Mesothelial cell of epicardium (in vitro differentiated cells): ENCODE measurements at regions not wholly inside any gene's neighbourhood (a gene's known extent, or its start where the extent isn't known, plus 50 kb on each side); places are given as distances from the start of the nearest gene placed in this dataset.

Source experiments
- DNase-seq, 2 experiments: peaks; one replicate each; pipeline ENCODE4 v3.0.0; 2021; ENCODE audit warnings: low spot score in 2 of 2; ENCODE audit not compliant: unreplicated experiment in 2 of 2
- H3K27ac Mint-ChIP-seq: 2 replicates; pipeline ENCODE4 v1.8.0; 2021; ENCODE audit warnings: mixed read lengths
- H3K27me3 Mint-ChIP-seq: 2 replicates; pipeline ENCODE4 v1.8.0; 2021; ENCODE audit warnings: low read depth, mixed read lengths
- H3K36me3 Mint-ChIP-seq: 2 replicates; pipeline ENCODE4 v1.8.0; 2021; ENCODE audit warnings: mixed read lengths
- H3K4me1 Mint-ChIP-seq: 2 replicates; pipeline ENCODE4 v1.8.0; 2021; ENCODE audit warnings: mixed read lengths
- H3K4me3 Mint-ChIP-seq: 2 replicates; pipeline ENCODE4 v1.8.0; 2021; ENCODE audit warnings: mild to moderate bottlenecking, moderate library complexity, mixed read lengths
- H3K9me3 Mint-ChIP-seq: 2 replicates; pipeline ENCODE4 v1.8.0; 2021; ENCODE audit warnings: mixed read lengths
- CTCF ChIP-seq: fragments of 200-600 bp; sonication (generic); IDR thresholded peaks from one replicate; pipeline ENCODE4 v1.5.0; 2021; ENCODE audit warnings: antibody characterized with exemption; ENCODE audit not compliant: unreplicated experiment

GRCh38 chr6:164016056-164016455, 601.5 kb downstream of the QKI start:
- no peak overlapping the region for H3K4me3 Mint-ChIP-seq
- peaks cover 8% of the 10 kb centered on the region for H3K4me1 Mint-ChIP-seq

DNA sequence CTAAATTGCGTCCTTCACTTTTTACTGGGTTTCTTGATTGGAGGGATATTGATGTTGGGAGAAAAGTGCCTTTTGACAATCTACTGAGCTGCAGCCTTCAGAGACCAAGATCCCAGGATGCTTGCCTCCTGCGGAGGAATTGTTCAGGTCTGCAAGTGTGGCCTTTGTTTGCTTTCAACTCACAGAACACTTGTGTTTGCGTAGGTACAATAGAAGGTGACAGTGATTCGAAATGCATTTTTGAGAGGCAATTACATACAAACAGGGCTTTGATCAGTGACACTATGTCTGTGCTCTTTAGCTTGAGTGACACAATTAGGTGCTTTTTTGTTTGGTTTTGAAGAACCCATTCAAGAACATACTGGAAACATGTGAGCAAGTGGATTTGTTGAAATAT, 600.6 kb downstream of the QKI start:
- no peak for DNase-seq
- Mint-ChIP-seq H3K9me3 (peaks cover 4% of the 10 kb centered on the region), H3K4me1 (peaks cover 10% of the 10 kb centered on the region), H3K27ac (no peak overlapping the region), H3K36me3 (no peaks in the 10 kb centered on the region), H3K4me3 (no peak overlapping the region), H3K27me3 (peaks cover 2% of the 10 kb centered on the region)
- no peak for TF ChIP-seq CTCF

More at GRCh38 chr6:164016056-164016455, 601.5 kb downstream of the QKI start:
- no peak for DNase-seq
- Mint-ChIP-seq H3K27ac (no peak overlapping the region), H3K9me3 (peaks cover 4% of the 10 kb centered on the region), H3K36me3 (no peaks in the 10 kb centered on the region), H3K27me3 (peaks cover 2% of the 10 kb centered on the region)
- no peak for TF ChIP-seq CTCF

DNA sequence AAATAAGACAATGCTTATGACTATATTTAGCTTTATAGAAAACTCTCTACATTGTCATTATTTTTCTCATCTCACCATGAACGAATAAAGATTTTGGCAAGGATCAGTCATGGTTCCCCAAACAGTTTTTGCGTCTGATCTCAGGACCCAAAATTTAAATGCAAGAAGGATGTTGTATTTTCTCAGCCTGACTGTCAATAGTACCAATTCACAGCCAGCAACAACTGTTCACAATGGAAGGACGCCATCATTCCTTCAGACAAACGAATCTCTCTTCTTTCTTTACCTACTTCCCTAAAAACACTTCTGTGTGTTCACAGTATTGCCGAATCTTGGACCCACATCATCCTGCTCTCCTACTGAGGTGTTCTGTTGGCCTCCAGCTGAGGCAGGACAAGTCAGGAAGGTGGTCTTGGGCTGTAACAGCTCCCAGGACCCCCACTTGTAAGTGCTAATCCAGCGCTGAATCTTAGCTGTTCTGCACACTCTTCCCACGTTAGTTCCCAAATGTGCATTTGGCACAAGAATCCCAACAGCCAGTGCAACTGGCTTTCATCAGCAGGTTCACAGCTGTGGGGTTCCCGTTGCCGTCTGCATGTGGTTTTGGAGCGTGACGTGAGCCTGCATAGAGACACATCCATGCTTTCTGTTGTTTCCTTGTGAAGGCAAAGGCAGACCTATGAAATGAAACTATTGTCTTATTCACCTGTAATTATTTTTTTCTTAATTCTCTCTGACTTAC, 600.0 kb downstream of the QKI start:
- no peak overlapping the region for H3K4me3 Mint-ChIP-seq
- DNase-seq: no peak
- no peaks in the 10 kb centered on the region for H3K36me3 Mint-ChIP-seq
- H3K4me1 Mint-ChIP-seq: peaks cover 10% of the 10 kb centered on the region
- H3K27ac Mint-ChIP-seq: no peak overlapping the region
- peaks cover 2% of the 10 kb centered on the region for H3K27me3 Mint-ChIP-seq
- peaks cover 4% of the 10 kb centered on the region for H3K9me3 Mint-ChIP-seq
- no peak for TF ChIP-seq CTCF

DNA sequence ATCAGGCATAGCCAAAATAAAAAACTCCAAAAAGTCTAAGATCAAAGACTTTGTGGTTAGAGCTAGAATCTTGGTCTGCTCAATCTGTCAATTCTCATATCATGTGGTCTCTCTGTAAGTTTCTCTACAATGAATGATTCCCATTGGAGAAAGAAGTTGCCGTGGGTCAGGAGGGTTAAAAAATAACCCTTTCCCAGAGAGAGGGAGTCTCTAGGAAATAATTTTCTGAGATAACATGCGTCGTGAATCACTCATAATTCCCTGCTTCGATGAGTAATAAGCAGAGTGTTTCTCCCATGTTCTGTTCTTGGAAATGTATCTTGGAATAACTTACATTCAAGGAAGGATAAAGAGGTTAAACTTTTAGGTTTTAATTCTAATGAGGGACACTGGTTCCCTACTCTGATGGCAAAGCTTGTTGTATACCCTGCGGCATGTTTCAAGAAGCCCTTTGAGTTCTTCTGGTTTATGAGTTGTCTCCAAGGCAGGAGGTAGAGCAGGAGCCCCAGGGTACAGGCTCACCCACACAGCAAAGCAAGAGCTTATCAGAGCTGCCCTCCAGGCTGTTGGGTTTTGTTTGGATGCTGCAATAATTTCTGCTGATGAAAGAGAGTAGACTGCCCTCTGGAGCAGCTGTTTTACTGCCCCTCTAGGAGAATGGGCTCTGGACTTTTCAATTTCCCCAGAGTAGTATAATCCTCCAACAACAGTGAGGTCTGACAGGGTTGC, 599.1 kb downstream of the QKI start:
- peaks cover 1% of the 10 kb centered on the region for H3K27me3 Mint-ChIP-seq
- no peak for DNase-seq
- H3K36me3 Mint-ChIP-seq: no peaks in the 10 kb centered on the region
- no peak for TF ChIP-seq CTCF
- no peak overlapping the region for H3K27ac Mint-ChIP-seq
- peaks cover 10% of the 10 kb centered on the region for H3K4me1 Mint-ChIP-seq
- no peak overlapping the region for H3K4me3 Mint-ChIP-seq
- H3K9me3 Mint-ChIP-seq: peaks cover 4% of the 10 kb centered on the region

GRCh38 chr6:164011321-164011720, 596.8 kb downstream of the QKI start:
- Mint-ChIP-seq H3K27me3 (no peaks in the 10 kb centered on the region), H3K27ac (no peak overlapping the region), H3K4me1 (peaks cover 10% of the 10 kb centered on the region), H3K36me3 (no peaks in the 10 kb centered on the region), H3K4me3 (no peak overlapping the region), H3K9me3 (peaks cover 4% of the 10 kb centered on the region)
- TF ChIP-seq CTCF: no peak
- no peak for DNase-seq
